GM18499 (cell line): ENCODE measurements at regions not wholly inside any gene's neighbourhood (a gene's known extent, or its start where the extent isn't known, plus 50 kb on each side); places are given as distances from the start of the nearest gene placed in this dataset.

ENCODE experiments used
- ATAC-seq: cut with Tn5 transposase; IDR thresholded peaks from one replicate; pipeline ENCODE4 v1.9.1; 2021; ENCODE audit warnings: moderate number of reproducible peaks; ENCODE audit not compliant: insufficient read depth, unreplicated experiment

DNA sequence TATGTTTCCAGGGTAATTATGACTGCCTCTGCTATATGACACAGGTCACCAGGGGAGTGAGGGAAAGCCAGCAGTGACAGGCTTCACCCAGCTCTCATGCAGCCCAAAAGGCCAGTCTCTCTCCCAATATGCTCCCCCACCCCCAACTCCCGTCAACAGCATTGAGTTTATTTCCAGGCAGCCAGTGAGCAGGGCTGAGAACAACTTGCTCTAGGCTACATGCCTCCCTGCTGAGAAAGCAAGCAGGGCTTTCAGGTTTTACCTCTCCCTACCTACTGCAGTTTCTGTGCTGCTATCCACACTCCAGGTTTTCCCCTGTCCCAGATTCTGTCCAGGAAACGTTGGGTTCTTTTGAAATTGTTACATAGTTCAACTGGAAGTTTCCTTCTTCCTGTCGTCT lies 291.4 kb downstream of the PABPC4L start:
- ATAC-seq = no peak

DNA sequence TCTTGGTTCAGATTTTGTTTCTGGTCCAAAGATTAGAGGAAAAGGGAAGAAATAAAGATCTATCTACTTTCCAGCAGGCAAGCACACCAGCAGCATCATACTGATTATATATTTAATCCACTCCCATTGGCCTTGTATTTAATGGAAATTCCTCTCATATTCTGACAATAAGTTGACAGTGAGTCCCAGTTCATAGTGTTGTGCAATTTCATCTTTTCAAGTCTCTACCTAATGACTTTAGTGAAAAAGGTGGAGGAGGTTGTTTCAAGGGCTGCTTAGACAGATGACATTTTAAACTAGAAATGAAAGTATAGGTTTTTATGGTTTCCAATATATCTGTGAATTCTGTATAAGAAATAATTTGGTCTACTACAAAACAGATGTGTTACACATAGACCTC lies 298.6 kb downstream of the PABPC4L start:
- ATAC-seq = no peak

DNA sequence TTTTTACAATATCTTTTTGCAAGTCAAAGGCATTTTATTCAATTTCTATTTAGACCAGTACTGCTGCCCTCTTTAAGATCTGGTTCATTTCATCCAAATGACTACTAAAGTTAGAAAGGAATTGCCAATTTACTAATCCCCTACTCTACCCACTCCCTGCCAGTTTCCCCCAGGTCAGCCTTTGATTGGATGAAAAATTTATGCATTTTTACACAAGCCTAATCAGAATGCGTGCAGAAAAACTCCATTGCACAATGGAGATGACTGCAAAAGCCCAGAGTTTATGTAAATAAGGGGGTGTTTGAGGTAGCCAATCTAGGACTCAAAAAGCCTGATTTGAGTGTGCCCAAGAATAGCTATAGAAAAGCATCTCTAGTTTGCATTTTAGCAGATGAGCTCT lies 310.6 kb downstream of the PABPC4L start:
- ATAC-seq = no peak

DNA sequence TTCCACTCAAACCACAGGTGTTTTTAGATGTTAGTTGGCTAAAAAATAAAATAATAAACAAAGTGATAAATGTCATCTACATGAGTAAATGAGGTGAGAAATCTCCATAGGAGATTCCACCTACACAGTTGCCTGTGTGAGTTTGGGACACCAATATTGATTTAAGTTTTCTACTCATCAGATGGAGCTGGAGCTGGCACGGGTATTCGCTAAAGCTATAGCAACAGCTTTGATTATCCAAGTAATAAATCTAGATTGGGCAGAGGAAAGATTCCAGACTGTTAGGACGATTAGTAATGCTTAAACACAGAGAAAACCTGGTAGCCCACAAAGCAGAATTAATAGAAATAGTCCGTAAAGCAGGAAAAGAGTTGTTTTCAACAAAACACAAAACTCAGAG lies 313.9 kb downstream of the PABPC4L start:
- ATAC-seq = no peak

DNA sequence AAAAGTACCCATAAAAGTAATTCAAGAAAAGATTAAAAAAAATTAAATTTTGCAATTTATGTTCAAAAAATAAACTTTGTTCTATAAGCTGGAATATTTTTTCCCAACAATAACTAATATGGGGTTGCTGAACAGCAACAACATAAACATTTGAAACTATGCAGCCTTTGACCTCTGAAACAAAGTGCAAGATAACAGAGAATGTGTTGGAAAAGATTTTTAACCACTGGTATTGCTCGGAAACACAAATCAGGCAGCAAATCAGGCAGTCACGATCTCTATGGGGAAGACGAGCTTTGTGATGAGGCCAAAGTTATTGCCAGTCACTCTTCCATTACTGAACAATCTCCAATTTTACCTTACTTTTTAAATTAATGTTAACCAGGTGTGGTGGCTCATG lies 332.1 kb downstream of the PABPC4L start:
- ATAC-seq = no peak

DNA sequence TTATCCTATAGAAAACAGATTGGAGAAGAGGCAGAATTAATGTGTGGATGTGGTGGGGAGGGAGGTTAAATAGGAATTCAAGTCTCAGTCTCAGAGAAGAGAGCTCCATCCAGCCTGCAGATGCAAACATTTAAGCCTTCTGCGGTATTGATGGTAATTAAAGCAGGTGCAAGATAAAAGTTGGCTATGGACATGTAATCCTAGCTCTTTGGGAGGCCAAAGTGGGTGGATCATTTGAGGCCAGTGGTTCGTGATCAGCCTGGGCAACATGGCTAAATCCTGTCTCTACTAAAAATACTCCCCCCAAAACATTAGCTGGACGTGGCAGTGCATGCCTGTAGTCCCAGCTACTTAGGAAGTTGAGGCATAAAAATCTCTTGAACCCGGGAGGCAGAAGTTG lies 332.7 kb downstream of the PABPC4L start:
- ATAC-seq = no peak

DNA sequence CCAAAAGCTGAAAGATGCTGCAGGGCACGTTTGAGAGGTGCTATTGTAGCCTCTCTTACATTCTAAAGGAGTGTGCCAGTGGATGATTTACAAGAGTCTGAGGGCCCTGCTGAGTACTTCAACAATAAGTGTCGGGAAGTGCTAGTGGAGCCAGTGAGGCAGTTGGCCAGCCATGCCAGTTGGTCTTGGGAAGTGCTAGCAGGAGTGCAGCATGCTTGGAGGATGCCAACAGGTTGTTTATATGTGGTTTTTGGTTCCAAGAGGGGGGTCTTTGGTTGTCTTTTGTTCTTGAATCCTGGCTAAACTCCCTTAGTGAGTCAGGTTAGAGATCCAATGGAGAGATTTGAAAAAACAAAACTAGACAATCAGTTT lies 335.3 kb downstream of the PABPC4L start:
- no peak for ATAC-seq

DNA sequence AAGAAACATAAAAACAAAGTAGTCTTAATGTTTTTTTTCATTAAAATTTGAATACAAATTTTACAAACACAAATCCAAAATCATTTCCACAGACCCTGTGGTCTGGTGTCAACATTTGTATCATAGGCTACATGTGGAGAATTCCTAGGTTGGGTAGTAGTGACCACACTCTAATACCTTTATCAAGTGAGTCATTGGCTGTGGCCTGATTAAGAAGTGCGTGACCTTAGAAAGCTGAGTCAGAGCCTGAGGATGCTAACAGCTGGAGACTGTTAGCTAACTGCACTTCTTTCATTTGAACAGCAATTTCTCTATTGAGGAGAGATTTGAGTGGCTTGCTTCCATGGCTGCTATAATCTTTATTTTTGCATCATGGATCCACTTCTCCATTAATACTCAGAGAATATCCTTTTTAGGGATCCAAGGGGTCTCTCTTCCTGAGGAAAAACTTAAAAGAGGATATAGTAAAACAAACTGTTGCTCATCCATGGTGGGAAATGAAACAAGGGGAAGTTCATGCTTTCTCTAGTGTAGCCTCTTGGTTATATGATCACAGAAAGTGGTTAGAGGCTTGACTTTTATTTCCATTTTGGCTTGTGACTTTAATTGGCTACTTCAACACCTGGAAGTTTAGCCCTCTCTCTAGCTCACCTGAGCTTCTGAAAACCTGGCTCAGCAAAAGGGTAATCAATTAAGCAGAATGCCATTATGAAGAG lies 335.8 kb downstream of the PABPC4L start:
- no peak for ATAC-seq

DNA sequence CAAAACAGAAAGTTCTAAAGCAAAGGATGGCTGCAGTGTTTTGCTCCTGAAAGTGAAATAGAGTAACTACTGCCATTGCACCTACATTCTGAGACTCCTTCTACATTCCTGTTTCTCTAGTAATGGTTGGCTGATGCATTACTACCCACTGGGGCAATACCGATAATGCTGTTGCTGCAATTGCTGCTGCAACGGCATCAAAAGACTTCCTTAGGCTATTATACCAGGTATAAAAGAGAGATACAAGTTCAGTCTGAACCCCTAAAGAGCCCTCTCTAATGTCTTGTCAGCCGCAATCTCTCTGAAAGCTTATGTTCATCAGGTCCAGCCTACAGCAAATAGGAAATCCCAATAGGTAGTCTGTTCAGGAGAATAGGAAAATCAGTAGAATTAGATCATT lies 338.4 kb downstream of the PABPC4L start:
- ATAC-seq = no peak

DNA sequence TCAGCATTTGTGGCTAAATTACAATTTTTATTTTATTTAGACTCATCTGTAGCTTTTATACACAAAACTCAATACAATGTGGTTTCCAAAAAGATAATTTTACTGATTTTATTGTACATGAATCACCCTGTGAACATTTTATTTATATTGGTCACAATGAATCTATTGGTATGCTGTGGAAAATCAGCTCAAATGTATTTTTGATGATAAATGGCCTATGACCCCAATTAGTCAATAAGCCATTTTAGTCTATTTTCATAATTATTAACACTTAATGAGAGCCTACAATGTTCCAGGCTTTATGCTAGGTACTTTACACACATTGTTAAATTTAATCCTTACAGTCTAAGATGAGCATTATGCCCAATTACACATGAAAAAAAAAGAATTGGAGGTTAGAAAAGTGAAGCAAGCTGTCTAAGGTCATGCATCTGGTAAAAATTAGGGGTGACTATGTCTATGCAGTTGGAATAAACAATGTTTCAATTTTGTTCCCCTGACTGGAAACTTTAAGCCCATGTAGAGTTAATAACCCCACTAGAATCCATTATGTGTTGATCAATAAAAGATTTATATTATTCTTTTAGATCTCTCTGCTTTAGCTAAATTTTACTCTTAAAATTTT lies 344.7 kb downstream of the PABPC4L start:
- no peak for ATAC-seq

DNA sequence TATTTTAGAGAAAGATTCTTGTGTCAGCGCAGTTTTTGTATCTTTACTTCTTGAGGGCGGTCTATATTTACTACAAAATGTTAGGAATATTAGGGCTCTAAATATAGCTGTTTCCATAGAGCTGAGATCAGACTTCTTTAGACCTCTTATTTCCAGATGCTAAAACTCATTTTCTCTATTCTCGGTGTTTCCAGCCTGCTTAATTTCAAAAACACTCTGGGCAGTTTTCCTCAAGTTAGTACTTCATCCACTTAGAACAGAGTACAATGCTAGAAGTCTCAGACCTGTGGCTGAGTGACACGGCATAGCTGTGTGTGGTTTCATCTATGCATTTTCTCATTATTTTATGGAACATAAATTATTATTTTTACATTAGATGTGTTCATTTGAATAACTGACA lies 346.6 kb downstream of the PABPC4L start:
- no peak for ATAC-seq

DNA sequence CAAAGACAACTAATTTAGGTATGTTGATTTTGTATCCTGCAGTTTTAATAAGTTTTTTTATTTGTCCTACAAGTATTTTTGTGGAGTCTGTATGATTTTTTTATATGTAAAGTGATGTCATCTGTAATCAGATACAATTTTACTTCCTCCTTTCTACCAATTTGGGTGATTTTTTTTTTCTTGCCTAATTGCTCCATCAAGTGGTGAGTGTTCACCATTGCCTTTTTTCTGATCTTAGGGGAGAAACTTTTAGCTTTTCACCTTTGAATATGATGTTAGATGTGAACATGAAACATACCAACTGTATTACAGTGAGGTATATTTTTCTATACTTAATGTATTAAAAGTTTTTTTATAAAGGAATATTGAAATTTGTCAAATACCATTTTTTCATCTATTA lies 362.3 kb downstream of the PABPC4L start:
- no peak for ATAC-seq

DNA sequence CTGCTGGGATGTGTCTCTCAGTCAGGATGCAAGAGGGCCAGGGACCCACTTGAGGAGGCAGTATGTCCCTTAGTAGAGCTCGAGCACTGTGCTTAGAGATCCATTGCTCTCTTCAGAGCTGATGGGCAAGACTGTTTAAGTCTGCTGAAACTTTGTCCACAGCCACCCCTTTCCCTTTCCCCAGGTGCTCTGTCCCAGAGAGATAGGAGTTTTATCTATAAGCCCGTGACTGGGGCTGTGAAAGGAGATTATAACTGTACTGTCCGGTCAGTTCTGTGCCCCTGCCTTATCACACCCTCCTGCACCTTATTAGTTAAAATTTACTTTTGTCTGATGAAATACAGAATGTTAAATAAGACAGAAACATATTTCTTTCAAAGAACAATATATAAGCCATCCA lies 378.4 kb downstream of the PABPC4L start:
- ATAC-seq = no peak

DNA sequence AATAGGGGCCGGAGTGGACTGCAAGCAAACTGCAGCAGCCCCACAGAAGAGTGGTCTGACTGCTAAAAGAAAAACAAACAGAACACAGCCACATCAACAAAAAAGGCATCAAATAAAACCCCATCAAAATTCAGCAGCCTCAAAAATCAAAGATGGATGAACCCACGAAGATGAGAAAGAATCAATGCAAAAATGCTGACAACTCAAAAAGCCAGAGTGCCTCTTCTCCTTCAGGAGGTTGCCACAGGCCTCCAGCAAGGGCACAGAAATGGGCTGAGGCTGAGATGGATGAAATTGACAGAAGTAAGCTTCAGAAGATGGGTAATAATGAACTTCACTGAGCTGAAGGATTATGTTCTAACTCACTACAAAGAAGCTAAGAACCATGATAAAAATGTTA lies 388.6 kb downstream of the PABPC4L start:
- no peak for ATAC-seq

DNA sequence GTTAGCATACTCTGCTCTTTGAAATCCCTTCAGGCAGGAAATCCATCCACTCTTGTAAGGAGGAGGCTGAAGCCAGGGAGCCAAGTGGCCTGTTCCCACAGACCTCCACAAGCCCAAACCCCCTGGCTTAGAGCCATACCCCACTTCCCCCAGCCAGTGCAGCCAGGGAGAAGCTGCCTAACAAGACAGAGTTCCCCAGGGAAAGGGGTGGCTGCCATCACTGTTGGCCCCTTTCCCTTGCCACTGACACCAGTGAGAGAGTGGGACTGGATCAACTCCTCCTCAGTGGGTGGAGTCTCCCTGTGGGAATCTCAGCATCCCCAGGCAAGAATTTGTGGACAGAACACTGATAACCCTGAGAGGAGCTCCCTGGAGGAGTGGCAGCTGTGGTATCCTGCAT lies 389.4 kb downstream of the PABPC4L start:
- no peak for ATAC-seq

DNA sequence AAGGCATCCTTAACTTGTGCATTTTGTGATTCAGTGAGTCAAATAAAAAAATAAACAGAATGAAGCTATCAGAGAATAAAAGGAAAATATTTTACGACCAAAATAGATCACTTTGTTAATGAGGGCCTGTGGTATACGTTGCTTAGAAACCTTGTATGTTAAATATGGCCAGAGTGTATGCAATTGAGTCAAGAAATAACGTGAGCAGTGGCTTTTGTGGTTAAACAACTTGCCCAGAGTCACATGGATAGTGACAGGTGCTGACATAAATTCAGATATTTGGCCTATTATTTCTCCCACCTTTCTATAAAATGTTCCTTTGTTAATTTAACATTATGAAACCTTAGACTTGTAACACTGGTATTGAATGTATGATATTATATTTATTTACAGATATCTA lies 393.4 kb downstream of the PABPC4L start:
- ATAC-seq = no peak

DNA sequence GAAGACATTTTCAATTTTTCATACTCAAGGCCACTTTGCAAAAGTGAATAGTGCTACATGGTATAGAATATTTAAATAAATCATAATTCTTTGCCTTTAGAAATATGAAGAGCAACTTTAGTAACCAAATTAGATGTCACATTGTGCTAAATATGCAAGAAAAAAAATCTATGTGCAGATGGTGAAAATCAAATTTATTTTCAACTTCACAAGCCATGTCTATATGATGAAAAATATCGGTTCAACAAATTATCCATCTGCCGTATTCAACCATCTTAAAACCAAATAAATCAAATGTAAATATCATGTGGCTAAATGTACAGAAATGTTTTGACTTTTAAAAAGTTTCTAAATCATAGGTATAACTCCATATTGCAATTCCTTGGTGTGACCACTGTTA lies 398.2 kb downstream of the PABPC4L start:
- ATAC-seq = no peak

DNA sequence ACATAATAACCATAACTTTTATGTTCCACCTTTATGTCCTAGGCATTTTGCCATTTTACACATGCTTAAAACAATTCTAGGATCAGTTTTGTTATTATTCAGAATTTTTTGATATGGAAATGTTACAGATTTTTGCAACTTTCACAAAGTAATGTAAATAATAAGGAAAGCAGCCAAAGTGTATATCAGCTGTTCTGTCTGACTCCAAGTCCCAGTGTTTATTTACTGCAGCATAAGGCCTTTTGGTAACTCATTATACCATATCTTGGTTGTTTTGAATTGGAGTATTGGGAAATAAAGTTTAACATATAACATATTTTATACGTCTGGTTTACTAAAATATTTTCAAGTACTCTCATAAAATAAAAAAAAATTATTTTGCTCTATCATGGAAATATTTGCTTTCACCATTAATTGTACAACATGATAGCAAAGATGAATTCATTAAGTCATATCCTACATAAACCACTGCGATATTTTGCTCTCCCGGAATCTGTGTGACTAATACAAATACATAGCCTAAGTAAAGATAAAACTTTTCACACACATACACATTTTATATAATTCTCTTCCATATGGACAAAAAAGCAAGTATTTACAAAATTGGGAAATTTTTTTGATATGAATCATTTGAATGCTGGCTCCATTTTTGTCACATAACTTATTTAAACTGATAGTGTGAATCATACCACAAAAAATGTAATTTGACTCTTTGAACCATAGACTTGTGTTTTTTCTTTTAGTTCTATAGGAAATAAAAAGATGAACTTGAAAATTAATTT lies 399.0 kb downstream of the PABPC4L start:
- ATAC-seq = no peak

DNA sequence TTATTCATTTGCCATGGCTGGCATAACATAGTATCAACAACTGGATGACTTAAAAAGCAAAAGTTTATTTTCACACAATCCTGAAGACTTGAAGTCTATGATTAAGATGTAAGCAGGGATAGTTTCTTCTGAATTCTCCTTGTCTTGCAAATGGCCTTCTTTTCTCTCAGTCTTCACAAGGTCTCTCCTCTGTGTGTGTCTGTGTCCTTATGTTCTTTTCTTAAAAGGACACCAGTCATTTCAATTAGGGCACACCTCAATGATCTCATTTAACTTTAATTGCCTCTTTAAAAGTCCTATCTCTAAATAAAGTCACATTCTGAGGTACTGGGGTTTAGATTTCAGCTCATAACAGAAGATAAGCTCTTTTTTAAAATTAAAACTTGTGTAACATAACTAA lies 399.7 kb downstream of the PABPC4L start:
- ATAC-seq = no peak

DNA sequence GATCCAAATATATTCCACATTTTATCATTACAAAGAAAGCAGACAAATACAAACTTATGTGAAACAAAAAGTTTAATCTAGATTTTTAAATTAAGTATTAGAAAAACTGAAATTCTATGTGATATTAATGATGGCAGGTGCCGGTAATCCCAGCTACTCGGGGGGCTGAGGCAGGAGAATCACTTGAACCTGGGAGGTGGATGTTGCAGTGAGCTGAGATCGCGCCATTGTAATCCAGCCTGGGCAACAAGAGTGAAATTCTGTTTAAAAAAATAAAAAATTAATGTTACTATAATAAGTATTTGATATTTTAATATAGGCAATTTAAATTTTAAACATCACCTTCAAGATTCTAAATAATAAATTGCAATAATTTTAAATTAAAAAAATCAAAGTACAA lies 400.6 kb downstream of the PABPC4L start:
- ATAC-seq = no peak

DNA sequence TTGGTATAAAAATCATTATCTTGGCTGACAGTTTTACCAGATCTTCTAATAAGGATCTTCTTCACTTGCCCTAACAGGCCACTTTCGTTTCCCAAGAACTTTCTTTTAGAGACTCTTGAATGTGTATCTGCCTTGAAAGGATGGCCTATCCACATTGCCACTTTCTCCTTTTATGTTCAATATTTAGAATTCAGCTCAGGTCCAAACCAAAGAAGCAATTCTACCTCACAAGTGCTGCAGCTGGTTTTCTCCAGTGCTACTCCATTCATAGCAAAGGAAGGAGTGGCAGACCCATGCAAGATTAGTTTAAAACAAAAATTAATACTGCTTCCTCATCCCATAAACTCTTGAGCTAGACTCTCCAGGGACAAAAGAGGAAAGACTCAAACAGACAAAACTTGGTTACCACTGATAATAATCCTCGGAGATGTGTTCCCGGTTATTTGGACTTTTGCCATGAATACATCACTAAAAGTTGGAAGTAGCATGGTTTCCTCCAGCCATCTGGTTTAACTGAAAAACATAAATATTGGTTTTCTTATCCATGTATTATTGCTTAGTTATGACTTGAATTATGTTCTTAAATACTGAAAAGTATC lies 401.8 kb downstream of the PABPC4L start:
- ATAC-seq = no peak
